GM19467 (cell line): ENCODE measurements at regions not wholly inside any gene's neighbourhood (a gene's known extent, or its start where the extent isn't known, plus 50 kb on each side); places are given as distances from the start of the nearest gene placed in this dataset.
"Not testable (repeated sequence)": the region's sequence is repeated elsewhere in the genome, so short reads cannot be mapped to it uniquely, and the experiment has no call there.

Source experiments
- ATAC-seq: cut with Tn5 transposase; IDR thresholded peaks from one replicate; pipeline ENCODE4 v1.9.1; 2021; ENCODE audit warnings: mild to moderate bottlenecking, moderate library complexity; ENCODE audit not compliant: unreplicated experiment

- no peak for ATAC-seq
Observed at GRCh38 chr18:55996717-55997116, 408.7 kb upstream of the TCF4 start.

GRCh38 chr18:55990186-55990585, 402.2 kb upstream of the TCF4 start:
- ATAC-seq: no peak

- no peak for ATAC-seq
Observed at GRCh38 chr18:55988537-55988936, 400.5 kb upstream of the TCF4 start.

- ATAC-seq: no peak
Observed at GRCh38 chr18:55983433-55983832, 395.4 kb upstream of the TCF4 start.

GRCh38 chr18:55982992-55983391, 395.0 kb upstream of the TCF4 start:
- ATAC-seq: no peak

GRCh38 chr18:55981712-55982475, 393.9 kb upstream of the TCF4 start:
- no peak for ATAC-seq

- no peak for ATAC-seq
Observed at GRCh38 chr18:55974521-55974920, 386.5 kb upstream of the TCF4 start.

GRCh38 chr18:55968550-55968949, 380.6 kb upstream of the TCF4 start:
- no peak for ATAC-seq

GRCh38 chr18:55967019-55967418, 379.0 kb upstream of the TCF4 start:
- no peak for ATAC-seq

GRCh38 chr18:55964171-55964570, 376.2 kb upstream of the TCF4 start:
- ATAC-seq: no peak

- ATAC-seq: no peak
Observed at GRCh38 chr18:55953326-55953725, 365.3 kb upstream of the TCF4 start.

GRCh38 chr18:55951738-55952137, 363.7 kb upstream of the TCF4 start:
- ATAC-seq: not testable (repeated sequence)

- no peak for ATAC-seq
Observed at GRCh38 chr18:55950379-55951166, 362.6 kb upstream of the TCF4 start.

GRCh38 chr18:55934821-55935220, 346.8 kb upstream of the TCF4 start:
- ATAC-seq: no peak

- ATAC-seq: no peak
Observed at GRCh38 chr18:55932675-55933074, 344.7 kb upstream of the TCF4 start.

GRCh38 chr18:55927831-55928230, 339.8 kb upstream of the TCF4 start:
- ATAC-seq: no peak

GRCh38 chr18:55925772-55926171, 337.8 kb upstream of the TCF4 start:
- no peak for ATAC-seq

GRCh38 chr18:55920063-55920462, 332.1 kb upstream of the TCF4 start:
- ATAC-seq: no peak

GRCh38 chr18:55918444-55918843, 330.5 kb upstream of the TCF4 start:
- no peak for ATAC-seq

- no peak for ATAC-seq
Observed at GRCh38 chr18:55912919-55913318, 324.9 kb upstream of the TCF4 start.

- no peak for ATAC-seq
Observed at GRCh38 chr18:55912071-55912470, 324.1 kb upstream of the TCF4 start.

- no peak for ATAC-seq
Observed at GRCh38 chr18:55910296-55910695, 322.3 kb upstream of the TCF4 start.
